ENCODE measurements at regions not wholly inside any gene's neighbourhood (a gene's known extent, or its start where the extent isn't known, plus 50 kb on each side); places are given as distances from the start of the nearest gene placed in this dataset.
"Not testable (repeated sequence)": the region's sequence is repeated elsewhere in the genome, so short reads cannot be mapped to it uniquely, and the experiment has no call there.

- DNase-seq (ENCODE audit: low spot score), result not testable (repeated sequence)
Observed at GRCh38 chr9:67423049-67423728, 430.8 kb upstream of the SPATA31A3 start.

- DNase-seq (ENCODE audit: low spot score), result not testable (repeated sequence)
Observed at GRCh38 chr9:67418496-67419079, 426.2 kb upstream of the SPATA31A3 start.

- not testable (repeated sequence) for DNase-seq (ENCODE audit: low spot score)
Observed at GRCh38 chr9:67417341-67417983, 425.1 kb upstream of the SPATA31A3 start.

- DNase-seq (ENCODE audit: low spot score), result not testable (repeated sequence)
Observed at GRCh38 chr9:67416639-67417038, 424.3 kb upstream of the SPATA31A3 start.

- DNase-seq (ENCODE audit: low spot score), result not testable (repeated sequence)
Observed at GRCh38 chr9:67410606-67411220, 418.4 kb upstream of the SPATA31A3 start.

- DNase-seq (ENCODE audit: low spot score), result not testable (repeated sequence)
Observed at GRCh38 chr9:67403739-67404138, 411.4 kb upstream of the SPATA31A3 start.

- not testable (repeated sequence) for DNase-seq (ENCODE audit: low spot score)
Observed at GRCh38 chr9:67397731-67398130, 405.4 kb upstream of the SPATA31A3 start.

GRCh38 chr9:67394782-67395181 lies 402.4 kb upstream of the SPATA31A3 start:
- DNase-seq (ENCODE audit: low spot score), result not testable (repeated sequence)

GRCh38 chr9:67394038-67394437 lies 401.7 kb upstream of the SPATA31A3 start:
- DNase-seq (ENCODE audit: low spot score), result not testable (repeated sequence)

- DNase-seq (ENCODE audit: low spot score), result not testable (repeated sequence)
Observed at GRCh38 chr9:67369664-67370063, 377.3 kb upstream of the SPATA31A3 start.

- not testable (repeated sequence) for DNase-seq (ENCODE audit: low spot score)
Observed at GRCh38 chr9:67362325-67362724, 370.0 kb upstream of the SPATA31A3 start.

- not testable (repeated sequence) for DNase-seq (ENCODE audit: low spot score)
Observed at GRCh38 chr9:67353961-67354360, 361.6 kb upstream of the SPATA31A3 start.

GRCh38 chr9:67349424-67349759 lies 357.0 kb upstream of the SPATA31A3 start:
- DNase-seq (ENCODE audit: low spot score), result not testable (repeated sequence)

GRCh38 chr9:67348562-67349423 lies 356.4 kb upstream of the SPATA31A3 start:
- not testable (repeated sequence) for DNase-seq (ENCODE audit: low spot score)

- not testable (repeated sequence) for DNase-seq (ENCODE audit: low spot score)
Observed at GRCh38 chr9:67348094-67348493, 355.7 kb upstream of the SPATA31A3 start.

GRCh38 chr9:67339216-67339615 lies 346.9 kb upstream of the SPATA31A3 start:
- DNase-seq (ENCODE audit: low spot score), result not testable (repeated sequence)

- DNase-seq (ENCODE audit: low spot score), result not testable (repeated sequence)
Observed at GRCh38 chr9:67338201-67338600, 345.9 kb upstream of the SPATA31A3 start.

- not testable (repeated sequence) for DNase-seq (ENCODE audit: low spot score)
Observed at GRCh38 chr9:67334727-67335572, 342.6 kb upstream of the SPATA31A3 start.

- DNase-seq (ENCODE audit: low spot score), result not testable (repeated sequence)
Observed at GRCh38 chr9:67331634-67332033, 339.3 kb upstream of the SPATA31A3 start.

GRCh38 chr9:67313409-67313808 lies 321.1 kb upstream of the SPATA31A3 start:
- DNase-seq (ENCODE audit: low spot score), result not testable (repeated sequence)

GRCh38 chr9:67312504-67312903 lies 320.2 kb upstream of the SPATA31A3 start:
- not testable (repeated sequence) for DNase-seq (ENCODE audit: low spot score)
